ENCODE measurements at regions not wholly inside any gene's neighbourhood (a gene's known extent, or its start where the extent isn't known, plus 50 kb on each side); places are given as distances from the start of the nearest gene placed in this dataset.
A peak's percentile ranks its signal among the peaks of the same experiment; 100 is the strongest.
"Not testable (repeated sequence)": the region's sequence is repeated elsewhere in the genome, so short reads cannot be mapped to it uniquely, and the experiment has no call there.

DNA sequence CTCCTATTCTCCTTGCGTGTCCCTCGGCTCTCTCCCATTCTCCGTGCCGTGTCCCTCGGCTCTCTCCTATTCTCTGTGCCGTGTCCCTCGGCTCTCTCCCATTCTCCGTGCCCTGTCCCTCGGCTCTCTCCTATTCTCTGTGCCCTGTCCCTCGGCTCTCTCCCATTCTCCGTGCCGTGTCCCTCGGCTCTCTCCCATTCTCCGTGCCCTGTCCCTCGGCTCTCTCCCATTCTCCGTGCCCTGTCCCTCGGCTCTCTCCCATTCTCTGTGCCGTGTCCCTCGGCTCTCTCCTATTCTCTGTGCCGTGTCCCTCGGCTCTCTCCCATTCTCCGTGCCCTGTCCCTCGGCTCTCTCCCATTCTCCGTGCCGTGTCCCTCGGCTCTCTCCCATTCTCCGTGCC is 94.1 kb upstream of the FRG1 start:
- H3K4me1 Mint-ChIP-seq; H3K4me1 ChIP-seq (ENCODE audit: control insufficient read depth in 2 of 2, insufficient read depth in 2 of 2, low read length in 2 of 2); H3K36me3 ChIP-seq (ENCODE audit: control insufficient read depth in 2 of 3, insufficient read depth in 3 of 3, low read length in 3 of 3); H3K27ac Mint-ChIP-seq; H3K27ac ChIP-seq (ENCODE audit: low read depth, low read length); CTCF ChIA-PET; DNase-seq; POLR2A ChIA-PET; H3K4me3 Mint-ChIP-seq; ATAC-seq; intact Hi-C loops (cut with micrococcal nuclease); H3K9me3 Mint-ChIP-seq; H3K9me3 ChIP-seq (ENCODE audit: control insufficient read depth in 2 of 3, low read length in 3 of 3); H3K36me3 Mint-ChIP-seq; H3K27me3 ChIP-seq (ENCODE audit: control insufficient read depth in 2 of 2, insufficient read depth in 2 of 2, low read length in 2 of 2); H3K27me3 Mint-ChIP-seq; H3K4me3 ChIP-seq (ENCODE audit: low read length): not testable (repeated sequence)

DNA sequence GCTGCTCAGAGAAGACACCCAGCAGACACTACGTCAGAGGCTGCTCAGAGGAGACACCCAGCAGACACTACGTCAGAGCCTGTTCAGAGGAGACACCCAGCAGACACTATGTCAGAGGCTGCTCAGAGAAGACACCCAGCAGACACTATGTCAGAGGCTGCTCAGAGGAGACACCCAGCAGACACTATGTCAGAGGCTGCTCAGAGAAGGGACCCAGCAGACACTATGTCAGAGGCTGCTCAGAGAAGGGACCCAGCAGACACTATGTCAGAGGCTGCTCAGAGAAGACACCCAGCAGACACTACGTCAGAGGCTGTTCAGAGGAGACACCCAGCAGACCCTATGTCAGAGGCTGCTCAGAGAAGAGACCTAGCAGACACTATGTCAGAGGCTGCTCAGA is 92.0 kb upstream of the FRG1 start:
- H3K36me3 Mint-ChIP-seq; CTCF ChIA-PET; ATAC-seq; H3K4me3 Mint-ChIP-seq; H3K36me3 ChIP-seq (ENCODE audit: control insufficient read depth in 2 of 3, insufficient read depth in 3 of 3, low read length in 3 of 3); H3K4me1 ChIP-seq (ENCODE audit: control insufficient read depth in 2 of 2, insufficient read depth in 2 of 2, low read length in 2 of 2); H3K4me3 ChIP-seq (ENCODE audit: low read length); H3K27ac Mint-ChIP-seq; H3K27me3 Mint-ChIP-seq; intact Hi-C loops (cut with micrococcal nuclease); H3K9me3 ChIP-seq (ENCODE audit: control insufficient read depth in 2 of 3, low read length in 3 of 3); POLR2A ChIA-PET; H3K4me1 Mint-ChIP-seq; H3K27me3 ChIP-seq (ENCODE audit: control insufficient read depth in 2 of 2, insufficient read depth in 2 of 2, low read length in 2 of 2); DNase-seq; H3K27ac ChIP-seq (ENCODE audit: low read depth, low read length): not testable (repeated sequence)
- H3K9me3 Mint-ChIP-seq = peaks cover 0 to 10% (median 2%) of the 10 kb centered on the region in 11 donors

DNA sequence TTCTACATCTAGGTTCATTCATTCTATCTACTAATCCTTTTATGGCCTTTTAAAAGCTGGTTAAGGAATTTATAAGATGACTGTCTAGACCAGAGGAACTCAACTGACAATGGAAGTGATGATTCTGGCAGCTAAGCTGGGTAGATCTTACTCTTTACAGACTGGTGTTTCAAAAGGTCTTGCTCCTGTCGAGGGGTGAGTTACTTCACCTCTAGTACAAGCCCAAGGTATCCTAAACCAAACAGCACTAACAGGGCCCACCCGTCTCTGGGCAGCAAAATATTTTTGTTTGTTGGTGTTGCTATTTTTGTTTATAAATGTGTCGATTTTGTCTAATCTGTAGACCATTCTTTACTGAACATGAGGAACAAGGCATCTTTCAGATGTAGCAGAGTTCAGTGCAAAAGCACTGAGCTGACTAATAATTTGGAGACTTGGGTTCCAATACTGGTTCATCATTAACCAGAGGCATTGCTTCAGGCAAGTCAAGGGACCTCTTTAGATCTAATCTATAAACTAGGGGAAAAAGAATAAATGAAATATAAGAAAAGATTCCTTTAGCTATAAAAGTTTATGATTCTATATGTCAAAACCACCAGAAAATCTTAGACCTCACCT is 90.3 kb upstream of the FRG1 start:
- DNase-seq (no peak), ATAC-seq (no peak)
- Histone ChIP-seq H3K4me1 (ENCODE audit: control insufficient read depth in 2 of 2, insufficient read depth in 2 of 2, low read length in 2 of 2) (no peaks in the 10 kb centered on the region), H3K9me3 (ENCODE audit: control insufficient read depth in 2 of 3, low read length in 3 of 3) (no peaks in the 10 kb centered on the region), H3K27me3 (ENCODE audit: control insufficient read depth in 2 of 2, insufficient read depth in 2 of 2, low read length in 2 of 2) (no peaks in the 10 kb centered on the region), H3K4me3 (ENCODE audit: low read length) (no peak overlapping the region), H3K27ac (ENCODE audit: low read depth, low read length) (no peak overlapping the region), H3K36me3 (ENCODE audit: control insufficient read depth in 2 of 3, insufficient read depth in 3 of 3, low read length in 3 of 3) (no peaks in the 10 kb centered on the region)
- H3K27me3 Mint-ChIP-seq = peaks cover 0 to 4% (median 0%) of the 10 kb centered on the region in 5 donors
- ChIA-PET POLR2A (no interaction called here), CTCF (no interaction called here)
- H3K27ac Mint-ChIP-seq = no peak overlapping the region
- intact Hi-C loops (cut with micrococcal nuclease) = no loop called here
- no peak overlapping the region for H3K4me3 Mint-ChIP-seq
- H3K4me1 Mint-ChIP-seq = no peaks in the 10 kb centered on the region
- peaks cover 0 to 22% (median 10%) of the 10 kb centered on the region in 11 donors for H3K9me3 Mint-ChIP-seq
- H3K36me3 Mint-ChIP-seq = peaks cover 2 to 20% (median 11%) of the 10 kb centered on the region in 5 donors

DNA sequence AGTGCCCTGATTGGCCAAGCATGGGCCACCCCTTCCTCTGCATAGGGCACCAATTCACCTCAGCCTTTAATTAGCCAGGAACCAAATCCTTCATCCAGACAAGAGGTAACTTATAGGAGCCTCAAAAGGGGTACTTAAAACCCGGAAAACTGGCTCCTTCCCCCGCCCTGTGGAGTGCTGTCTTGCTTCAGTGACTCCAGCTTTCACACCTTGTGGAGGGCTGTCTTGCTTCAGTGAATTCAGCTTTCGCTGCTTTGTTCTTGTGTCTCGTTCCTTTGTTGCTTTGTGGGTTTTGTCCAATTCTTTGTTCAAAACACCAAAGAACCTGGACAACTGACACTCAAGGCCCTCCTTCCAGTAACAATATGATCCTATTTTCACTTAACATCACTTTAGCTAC is 82.2 kb upstream of the FRG1 start:
- Mint-ChIP-seq H3K4me3 (no peak overlapping the region), H3K4me1 (no peaks in the 10 kb centered on the region), H3K36me3 (peaks cover 0 to 48% (median 30%) of the 10 kb centered on the region in 5 donors), H3K27me3 (no peaks in the 10 kb centered on the region), H3K9me3 (peaks cover 0 to 22% (median 9%) of the 10 kb centered on the region in 11 donors), H3K27ac (no peak overlapping the region)
- no peak overlapping the region for H3K27ac ChIP-seq (ENCODE audit: low read depth, low read length)
- H3K27me3 ChIP-seq (ENCODE audit: control insufficient read depth in 2 of 2, insufficient read depth in 2 of 2, low read length in 2 of 2) = no peaks in the 10 kb centered on the region
- H3K4me1 ChIP-seq (ENCODE audit: control insufficient read depth in 2 of 2, insufficient read depth in 2 of 2, low read length in 2 of 2) = no peaks in the 10 kb centered on the region
- no peaks in the 10 kb centered on the region for H3K9me3 ChIP-seq (ENCODE audit: control insufficient read depth in 2 of 3, low read length in 3 of 3)
- intact Hi-C loops (cut with micrococcal nuclease) = no loop called here
- POLR2A ChIA-PET = no interaction called here
- no peaks in the 10 kb centered on the region for H3K36me3 ChIP-seq (ENCODE audit: control insufficient read depth in 2 of 3, insufficient read depth in 3 of 3, low read length in 3 of 3)
- DNase-seq (no peak), ATAC-seq (no peak)
- no peak overlapping the region for H3K4me3 ChIP-seq (ENCODE audit: low read length)
- CTCF ChIA-PET = no interaction called here

DNA sequence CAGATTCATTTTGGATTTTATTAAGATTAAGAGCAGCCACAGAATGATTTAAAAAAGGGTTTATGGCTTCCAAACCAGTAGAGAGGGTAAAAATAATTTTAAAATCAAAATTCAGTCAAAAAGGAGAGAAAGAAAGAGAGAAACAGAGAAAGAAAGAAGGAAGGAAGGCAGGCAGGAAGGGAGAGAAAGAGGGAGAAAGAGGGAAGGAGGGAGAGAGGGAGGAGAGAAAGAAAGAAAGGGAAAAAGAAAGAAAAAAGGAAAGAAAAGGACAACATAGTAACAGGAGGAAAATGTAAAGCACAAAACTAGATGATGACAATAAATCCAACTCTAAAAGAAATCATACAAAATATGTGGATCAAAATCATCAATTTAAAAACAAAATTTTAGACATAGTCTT is 79.6 kb upstream of the FRG1 start:
- intact Hi-C loops (cut with micrococcal nuclease) = no loop called here
- H3K4me3 Mint-ChIP-seq = no peak overlapping the region
- no peaks in the 10 kb centered on the region for H3K4me1 Mint-ChIP-seq
- H3K27me3 ChIP-seq (ENCODE audit: control insufficient read depth in 2 of 2, insufficient read depth in 2 of 2, low read length in 2 of 2) = no peaks in the 10 kb centered on the region
- H3K4me3 ChIP-seq (ENCODE audit: low read length) = no peak overlapping the region
- H3K36me3 Mint-ChIP-seq = peaks cover 0 to 24% (median 8%) of the 10 kb centered on the region in 5 donors
- ChIA-PET POLR2A (no interaction called here), CTCF (no interaction called here)
- no peaks in the 10 kb centered on the region for H3K4me1 ChIP-seq (ENCODE audit: control insufficient read depth in 2 of 2, insufficient read depth in 2 of 2, low read length in 2 of 2)
- no peak for ATAC-seq
- H3K9me3 ChIP-seq (ENCODE audit: control insufficient read depth in 2 of 3, low read length in 3 of 3) = no peaks in the 10 kb centered on the region
- H3K27ac Mint-ChIP-seq = no peak overlapping the region
- peaks cover 0 to 3% (median 0%) of the 10 kb centered on the region in 11 donors for H3K9me3 Mint-ChIP-seq
- DNase-seq = no peak
- no peaks in the 10 kb centered on the region for H3K36me3 ChIP-seq (ENCODE audit: control insufficient read depth in 2 of 3, insufficient read depth in 3 of 3, low read length in 3 of 3)
- no peaks in the 10 kb centered on the region for H3K27me3 Mint-ChIP-seq
- H3K27ac ChIP-seq (ENCODE audit: low read depth, low read length) = no peak overlapping the region

DNA sequence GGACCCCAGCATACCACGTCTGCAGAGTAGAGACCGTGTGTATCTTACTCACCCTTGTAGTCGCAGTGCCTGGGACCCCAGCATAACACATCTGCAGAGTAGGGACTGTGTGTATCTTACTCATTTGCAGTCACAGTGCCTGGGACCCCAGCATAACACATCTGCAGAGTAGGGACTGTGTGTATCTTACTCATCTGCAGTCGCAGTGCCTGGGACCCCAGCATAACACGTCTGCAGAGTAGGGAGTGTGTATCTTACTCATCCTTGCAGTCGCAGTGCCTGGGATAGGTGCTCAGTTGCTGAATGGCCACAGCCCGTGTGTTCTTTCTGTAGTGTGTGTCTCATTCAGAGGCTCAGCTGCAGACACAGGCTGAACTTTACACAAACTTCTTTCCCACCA is 71.4 kb upstream of the FRG1 start:
- intact Hi-C loops (cut with micrococcal nuclease) = no loop called here
- no peaks in the 10 kb centered on the region for H3K4me1 Mint-ChIP-seq
- peak overlapping the region in 1 of 9 donors; percentile 41 for H3K27ac Mint-ChIP-seq
- H3K9me3 Mint-ChIP-seq = peaks cover 0 to 2% (median 0%) of the 10 kb centered on the region in 11 donors
- CTCF ChIA-PET = no interaction called here
- POLR2A ChIA-PET = no interaction called here
- no peak overlapping the region for H3K27ac ChIP-seq (ENCODE audit: low read depth, low read length)
- H3K4me3 ChIP-seq (ENCODE audit: low read length) = no peak overlapping the region
- H3K4me3 Mint-ChIP-seq = no peak overlapping the region
- ATAC-seq (no peak), DNase-seq (no peak)
- peaks cover 0 to 4% (median 3%) of the 10 kb centered on the region in 5 donors for H3K36me3 Mint-ChIP-seq
- no peaks in the 10 kb centered on the region for H3K27me3 ChIP-seq (ENCODE audit: control insufficient read depth in 2 of 2, insufficient read depth in 2 of 2, low read length in 2 of 2)
- no peaks in the 10 kb centered on the region for H3K36me3 ChIP-seq (ENCODE audit: control insufficient read depth in 2 of 3, insufficient read depth in 3 of 3, low read length in 3 of 3)
- no peaks in the 10 kb centered on the region for H3K27me3 Mint-ChIP-seq
- no peaks in the 10 kb centered on the region for H3K9me3 ChIP-seq (ENCODE audit: control insufficient read depth in 2 of 3, low read length in 3 of 3)
- H3K4me1 ChIP-seq (ENCODE audit: control insufficient read depth in 2 of 2, insufficient read depth in 2 of 2, low read length in 2 of 2) = no peaks in the 10 kb centered on the region

DNA sequence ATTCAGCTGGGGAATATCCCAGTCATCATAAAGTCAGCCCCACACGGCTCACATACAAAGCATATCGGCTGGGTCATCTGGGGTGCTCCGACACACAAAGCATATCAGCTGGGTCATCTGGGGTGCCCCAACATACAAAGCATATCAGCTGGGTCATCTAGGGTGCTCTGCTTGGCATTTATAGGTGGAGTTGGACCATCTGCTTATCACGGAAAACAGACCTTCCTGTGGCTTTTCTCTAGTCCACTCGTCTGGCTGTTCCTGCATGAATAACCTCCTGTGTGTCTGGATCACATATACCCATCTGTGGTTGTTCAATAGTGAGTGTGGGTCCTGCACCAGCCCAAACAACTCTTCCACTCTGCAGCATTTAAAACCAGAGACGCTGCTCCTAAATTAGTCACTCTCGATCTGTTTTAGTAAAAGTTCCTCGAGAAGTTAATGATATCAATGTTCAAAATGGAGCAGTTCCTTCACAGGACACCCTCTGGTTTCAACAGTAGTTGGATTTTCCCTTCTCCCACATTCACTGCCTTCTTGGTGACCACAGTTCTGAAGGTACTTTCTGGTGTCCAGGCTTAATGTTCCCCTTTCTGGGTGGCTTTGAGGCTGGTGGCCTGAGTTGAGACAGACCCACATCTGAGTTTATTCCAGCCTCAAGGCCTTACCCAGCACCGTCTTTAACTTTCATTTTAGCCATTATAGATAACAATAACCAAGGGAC is 70.0 kb upstream of the FRG1 start:
- no peak overlapping the region for H3K4me3 Mint-ChIP-seq
- Histone ChIP-seq H3K36me3 (ENCODE audit: control insufficient read depth in 2 of 3, insufficient read depth in 3 of 3, low read length in 3 of 3) (no peaks in the 10 kb centered on the region), H3K4me3 (ENCODE audit: low read length) (no peak overlapping the region), H3K27me3 (ENCODE audit: control insufficient read depth in 2 of 2, insufficient read depth in 2 of 2, low read length in 2 of 2) (no peaks in the 10 kb centered on the region), H3K9me3 (ENCODE audit: control insufficient read depth in 2 of 3, low read length in 3 of 3) (no peaks in the 10 kb centered on the region), H3K27ac (ENCODE audit: low read depth, low read length) (no peak overlapping the region), H3K4me1 (ENCODE audit: control insufficient read depth in 2 of 2, insufficient read depth in 2 of 2, low read length in 2 of 2) (no peaks in the 10 kb centered on the region)
- ATAC-seq = no peak
- H3K27me3 Mint-ChIP-seq = no peaks in the 10 kb centered on the region
- H3K27ac Mint-ChIP-seq = no peak overlapping the region
- POLR2A ChIA-PET = no interaction called here
- CTCF ChIA-PET = no interaction called here
- no peak for DNase-seq
- peaks cover 0 to 9% (median 0%) of the 10 kb centered on the region in 11 donors for H3K9me3 Mint-ChIP-seq
- intact Hi-C loops (cut with micrococcal nuclease) = no loop called here
- H3K36me3 Mint-ChIP-seq = peaks cover 0 to 7% (median 4%) of the 10 kb centered on the region in 5 donors
- no peaks in the 10 kb centered on the region for H3K4me1 Mint-ChIP-seq
